ENCODE measurements at regions not wholly inside any gene's neighbourhood (a gene's known extent, or its start where the extent isn't known, plus 50 kb on each side); places are given as distances from the start of the nearest gene placed in this dataset.

DNA sequence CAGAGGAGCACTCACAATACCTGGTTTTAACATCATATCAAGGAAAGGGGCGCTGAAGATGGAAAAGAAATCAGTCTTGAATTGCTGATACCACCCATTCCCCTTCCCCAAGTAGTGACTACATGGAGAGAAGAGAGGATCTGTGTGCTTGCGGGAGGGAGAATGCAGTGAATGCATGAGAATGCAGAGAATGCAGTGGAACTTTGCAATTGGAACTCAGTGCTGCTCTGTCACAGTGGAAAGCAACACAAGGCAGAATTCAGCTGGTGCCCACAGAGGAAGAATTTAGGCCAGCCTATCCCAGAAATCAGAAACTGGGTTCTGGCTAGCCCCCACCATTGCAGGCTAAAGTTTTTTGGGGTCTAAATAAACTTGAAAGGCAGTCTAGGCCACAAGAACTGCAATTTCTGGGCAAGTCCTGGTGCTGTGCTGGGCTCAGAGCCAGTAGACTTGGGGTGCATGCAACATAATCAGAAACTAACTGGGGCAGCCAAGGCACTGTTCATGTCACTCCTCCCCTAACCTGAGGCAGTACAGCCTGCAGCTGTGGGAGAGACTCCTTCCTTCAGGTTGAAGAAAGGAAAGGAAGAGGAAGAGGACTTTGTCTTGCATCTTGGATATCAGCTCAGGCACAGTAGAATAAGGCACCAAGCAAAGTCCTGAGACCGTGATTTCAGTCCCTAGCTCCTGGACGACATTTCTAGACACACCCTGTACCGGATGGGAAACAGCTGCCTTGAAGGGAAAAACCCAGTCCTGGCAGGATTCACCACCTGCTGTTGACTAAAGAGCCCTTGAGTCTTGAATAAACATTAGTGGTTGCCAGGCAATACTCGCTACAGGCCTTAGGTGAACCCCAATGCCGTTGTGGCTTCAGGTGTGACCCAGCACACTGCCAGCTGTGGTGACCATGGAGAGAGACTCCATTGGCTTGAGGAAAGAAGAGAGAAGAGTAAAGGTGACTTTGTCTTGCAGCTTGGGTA lies 329.3 kb downstream of the TBL1XR1 start:
- Histone ChIP-seq H3K36me3 (peaks cover 0 to 6% (median 0%) of the 10 kb centered on the region in 11 experiments; a peak in 3 of 22 replicates), H3K4me2 (no peak overlapping the region), H3K4me3 (no peak overlapping the region), H4K20me1 (no peaks in the 10 kb centered on the region), H3K9me3 (replicated peaks in 1 of 11) (peaks cover 30 to 37% (median 33%) of the 10 kb centered on the region in 11 experiments), H3K27ac (no peak overlapping the region), H3K4me1 (peaks cover 0 to 14% (median 0%) of the 10 kb centered on the region in 10 experiments; a peak in 4 of 20 replicates), H3K9ac (no peak overlapping the region), H3K27me3 (no peaks in the 10 kb centered on the region)
- TF ChIP-seq Cebpa-rat (IDR thresholded peaks at IDR 0.05), result no peak

DNA sequence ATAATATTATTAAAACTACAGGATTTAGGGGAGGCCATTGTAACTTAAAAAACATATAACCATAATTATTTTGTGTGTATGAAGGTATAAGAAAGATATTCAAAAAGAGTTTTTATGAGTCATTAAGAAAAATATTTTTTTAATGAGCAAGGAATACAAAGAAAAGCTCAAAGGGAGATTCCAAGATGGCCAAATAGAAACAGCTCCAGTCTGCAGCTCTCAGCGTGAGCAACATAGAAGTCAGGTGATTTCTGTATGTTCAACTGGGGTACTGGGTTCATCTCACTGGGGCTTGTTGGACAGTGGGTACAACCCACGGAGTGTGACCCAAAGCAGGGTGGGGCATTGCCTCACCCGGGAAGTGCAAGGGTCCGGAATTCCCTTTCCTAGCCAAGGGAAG lies 336.1 kb downstream of the TBL1XR1 start:
- no peak overlapping the region for H3K4me3 ChIP-seq
- H4K20me1 ChIP-seq, result no peaks in the 10 kb centered on the region
- H3K27me3 ChIP-seq, result no peaks in the 10 kb centered on the region
- H3K9me3 ChIP-seq (replicated peaks in 1 of 11), result peaks cover 0 to 7% (median 0%) of the 10 kb centered on the region in 11 experiments; a peak in 6 of 22 replicates
- no peak overlapping the region for H3K9ac ChIP-seq
- H3K4me2 ChIP-seq, result no peak overlapping the region
- no peaks in the 10 kb centered on the region for H3K36me3 ChIP-seq
- no peak overlapping the region for H3K27ac ChIP-seq
- no peaks in the 10 kb centered on the region for H3K4me1 ChIP-seq
- no peak for TF ChIP-seq Cebpa-rat (IDR thresholded peaks at IDR 0.05)

DNA sequence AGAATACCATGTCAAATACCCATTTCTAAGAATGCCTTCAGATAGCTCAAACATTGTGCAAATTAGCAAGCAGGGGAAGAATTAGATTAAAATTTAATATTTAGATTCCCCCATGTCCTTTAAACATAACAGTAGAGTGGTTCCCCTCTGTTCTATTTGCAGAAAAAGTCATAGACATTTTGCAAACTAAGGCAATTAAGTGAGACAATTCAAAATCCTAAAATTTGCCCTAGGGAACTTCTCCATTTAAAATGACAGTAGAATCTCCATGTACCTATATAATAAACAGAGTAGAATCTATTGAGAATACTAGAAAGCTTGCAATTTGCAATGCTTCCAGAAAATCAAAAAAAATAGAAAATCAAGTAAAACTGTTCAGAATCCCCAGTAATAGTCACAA lies 340.6 kb downstream of the TBL1XR1 start:
- TF ChIP-seq Cebpa-rat (IDR thresholded peaks at IDR 0.05), result no peak
- no peaks in the 10 kb centered on the region for H3K27me3 ChIP-seq
- peaks cover 0 to 5% (median 0%) of the 10 kb centered on the region in 11 experiments; a peak in 5 of 22 replicates for H3K9me3 ChIP-seq (replicated peaks in 1 of 11)
- H3K4me2 ChIP-seq, result no peak overlapping the region
- H4K20me1 ChIP-seq, result no peaks in the 10 kb centered on the region
- no peak overlapping the region for H3K9ac ChIP-seq
- no peaks in the 10 kb centered on the region for H3K4me1 ChIP-seq
- no peak overlapping the region for H3K4me3 ChIP-seq
- no peak overlapping the region for H3K27ac ChIP-seq
- H3K36me3 ChIP-seq, result no peaks in the 10 kb centered on the region

GRCh38 chr3:176855901-176856486 lies 341.3 kb downstream of the TBL1XR1 start:
- TF ChIP-seq Cebpa-rat (IDR thresholded peaks at IDR 0.05), result no peak
- Histone ChIP-seq H3K27me3 (no peaks in the 10 kb centered on the region), H3K4me3 (no peak overlapping the region), H3K9me3 (replicated peaks in 1 of 11) (no peaks in the 10 kb centered on the region), H3K9ac (no peak overlapping the region), H3K4me2 (no peak overlapping the region), H3K36me3 (no peaks in the 10 kb centered on the region), H3K27ac (no peak overlapping the region), H3K4me1 (no peaks in the 10 kb centered on the region), H4K20me1 (no peaks in the 10 kb centered on the region)

DNA sequence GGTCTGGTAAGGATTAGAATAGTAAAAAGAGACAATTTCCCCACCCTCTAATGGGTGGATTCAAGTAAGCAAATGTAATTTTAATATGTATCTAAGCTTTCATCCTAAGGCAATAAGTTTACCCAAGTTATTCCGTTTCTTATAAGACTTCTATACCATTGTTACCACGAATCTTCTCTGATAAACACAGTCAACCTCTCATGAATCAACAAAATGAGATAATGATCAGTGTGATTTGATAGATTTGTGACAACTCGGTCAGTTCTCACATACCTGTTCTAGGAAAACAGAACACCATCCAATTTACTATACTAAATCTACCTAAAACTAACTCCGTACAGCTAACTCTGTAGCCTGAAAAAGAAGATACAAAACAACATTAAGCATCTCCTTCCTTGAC lies 342.1 kb downstream of the TBL1XR1 start:
- Histone ChIP-seq H3K4me3 (no peak overlapping the region), H4K20me1 (no peaks in the 10 kb centered on the region), H3K9me3 (replicated peaks in 1 of 11) (no peaks in the 10 kb centered on the region), H3K4me1 (no peaks in the 10 kb centered on the region), H3K36me3 (no peaks in the 10 kb centered on the region), H3K9ac (no peak overlapping the region), H3K27me3 (no peaks in the 10 kb centered on the region), H3K27ac (no peak overlapping the region), H3K4me2 (no peak overlapping the region)
- no peak for TF ChIP-seq Cebpa-rat (IDR thresholded peaks at IDR 0.05)

DNA sequence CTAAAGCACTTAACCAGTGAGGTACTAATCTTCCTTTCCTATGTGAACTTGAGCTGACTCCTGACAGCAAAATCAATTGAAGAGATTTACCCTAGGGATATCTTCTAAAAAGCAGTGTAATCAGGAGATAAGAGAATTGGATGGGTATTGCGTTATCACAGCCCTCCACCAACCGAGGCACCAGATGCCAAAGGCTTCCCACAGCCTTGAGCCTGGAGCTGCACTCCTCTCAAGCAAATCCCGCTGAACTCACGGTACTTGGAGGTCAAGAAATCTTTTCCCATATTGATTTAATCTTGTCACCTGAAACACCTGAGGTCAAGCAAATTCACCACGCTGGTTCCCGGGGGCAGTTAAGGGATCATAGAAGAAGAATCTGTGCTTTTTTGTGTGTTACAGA lies 346.8 kb downstream of the TBL1XR1 start:
- Histone ChIP-seq H3K9me3 (replicated peaks in 1 of 11) (no peaks in the 10 kb centered on the region), H3K36me3 (no peaks in the 10 kb centered on the region), H4K20me1 (no peaks in the 10 kb centered on the region), H3K9ac (no peak overlapping the region), H3K4me1 (peaks cover 6 to 21% (median 15%) of the 10 kb centered on the region in 10 experiments), H3K27ac (no peak overlapping the region), H3K27me3 (no peaks in the 10 kb centered on the region), H3K4me3 (no peak overlapping the region), H3K4me2 (no peak overlapping the region)
- TF ChIP-seq Cebpa-rat (IDR thresholded peaks at IDR 0.05), result no peak

GRCh38 chr3:176848431-176849214 lies 348.7 kb downstream of the TBL1XR1 start:
- peaks cover 6 to 21% (median 15%) of the 10 kb centered on the region in 10 experiments for H3K4me1 ChIP-seq
- no peaks in the 10 kb centered on the region for H3K36me3 ChIP-seq
- H3K9me3 ChIP-seq (replicated peaks in 1 of 11), result no peaks in the 10 kb centered on the region
- TF ChIP-seq Cebpa-rat (IDR thresholded peaks at IDR 0.05), result no peak
- peak overlapping the region in 8 of 11 experiments; percentile 4 to 47 (median 21); a peak in 9 of 22 replicates for H3K27ac ChIP-seq
- H3K4me2 ChIP-seq, result peak overlapping the region; percentile 36 to 72 (median 55); a peak in 21 of 22 replicates
- H3K27me3 ChIP-seq, result no peaks in the 10 kb centered on the region
- no peak overlapping the region for H3K9ac ChIP-seq
- no peaks in the 10 kb centered on the region for H4K20me1 ChIP-seq
- H3K4me3 ChIP-seq, result no peak overlapping the region

GRCh38 chr3:176842914-176843313 lies 354.4 kb downstream of the TBL1XR1 start:
- Histone ChIP-seq H3K36me3 (no peaks in the 10 kb centered on the region), H3K9me3 (replicated peaks in 1 of 11) (no peaks in the 10 kb centered on the region), H4K20me1 (no peaks in the 10 kb centered on the region), H3K4me3 (no peak overlapping the region), H3K9ac (no peak overlapping the region), H3K27ac (no peak overlapping the region), H3K4me1 (peaks cover 0 to 8% (median 5%) of the 10 kb centered on the region in 10 experiments; a peak in 15 of 20 replicates), H3K4me2 (no peak overlapping the region), H3K27me3 (no peaks in the 10 kb centered on the region)
- TF ChIP-seq Cebpa-rat (IDR thresholded peaks at IDR 0.05), result no peak

Data from BLaER1 treated with 17β-estradiol and CSF1 and Interleukin-3, amounts not matched to agents 10 nM and 100 nM (cell line).